SJSA1 (cell line): ENCODE measurements at regions not wholly inside any gene's neighbourhood (a gene's known extent, or its start where the extent isn't known, plus 50 kb on each side); places are given as distances from the start of the nearest gene placed in this dataset.

ENCODE experiments used
- DNase-seq, 2 experiments: peaks; one replicate each; pipeline ENCODE4 v3.0.0-alpha.2; 2015 to 2020; ENCODE audit warnings: low spot score in 2 of 2, low read depth in 1 of 2
- H3K27ac ChIP-seq: fragments of 250-450 bp; sonication (Bioruptor Pico); 2 replicates; pipeline ENCODE4 v1.5.1; 2020; ENCODE audit warnings: mild to moderate bottlenecking, moderate library complexity
- H3K27me3 ChIP-seq: fragments of 250-450 bp; sonication (Bioruptor Pico); replicated peaks from 2 replicates; pipeline ENCODE4 v1.5.1; 2020; ENCODE audit warnings: mild to moderate bottlenecking, moderate library complexity
- H3K36me3 ChIP-seq: fragments of 250-450 bp; sonication (Bioruptor Pico); 2 replicates; pipeline ENCODE4 v1.5.1; 2020; ENCODE audit warnings: mild to moderate bottlenecking
- H3K4me1 ChIP-seq: fragments of 250-450 bp; sonication (Bioruptor Pico); replicated peaks from 2 replicates; pipeline ENCODE4 v1.6.1; 2021; ENCODE audit warnings: mild to moderate bottlenecking
- H3K4me3 ChIP-seq: fragments of 250-450 bp; sonication (Bioruptor Pico); 2 replicates; pipeline ENCODE4 v1.5.1; 2020; ENCODE audit warnings: mild to moderate bottlenecking
- H3K9me3 ChIP-seq: fragments of 250-450 bp; sonication (Bioruptor Pico); replicated peaks from 2 replicates; pipeline ENCODE4 v1.5.1; 2020; ENCODE audit warnings: mild to moderate bottlenecking

GRCh38 chr4:126976850-126977632 is 655.7 kb upstream of the INTU start:
- H3K36me3 ChIP-seq: no peaks in the 10 kb centered on the region
- no peak for DNase-seq
- H3K4me3 ChIP-seq: no peak overlapping the region
- no peak overlapping the region for H3K27ac ChIP-seq
- no peaks in the 10 kb centered on the region for H3K9me3 ChIP-seq
- H3K27me3 ChIP-seq: no peaks in the 10 kb centered on the region
- H3K4me1 ChIP-seq: no peaks in the 10 kb centered on the region

- Histone ChIP-seq H3K4me3 (no peak overlapping the region), H3K4me1 (no peaks in the 10 kb centered on the region), H3K36me3 (no peaks in the 10 kb centered on the region), H3K27me3 (no peaks in the 10 kb centered on the region), H3K9me3 (no peaks in the 10 kb centered on the region), H3K27ac (no peak overlapping the region)
- DNase-seq: no peak
These were observed 646.8 kb upstream of the INTU start for GRCh38 chr4:126986005-126986404.

- no peaks in the 10 kb centered on the region for H3K36me3 ChIP-seq
- no peaks in the 10 kb centered on the region for H3K9me3 ChIP-seq
- H3K4me1 ChIP-seq: no peaks in the 10 kb centered on the region
- no peak overlapping the region for H3K27ac ChIP-seq
- DNase-seq: peak in 1 of 2 experiments; percentile 1
- no peak overlapping the region for H3K4me3 ChIP-seq
- H3K27me3 ChIP-seq: no peaks in the 10 kb centered on the region
These were observed 645.9 kb upstream of the INTU start for GRCh38 chr4:126986828-126987227.

- Histone ChIP-seq H3K9me3 (no peaks in the 10 kb centered on the region), H3K27me3 (no peaks in the 10 kb centered on the region), H3K27ac (no peak overlapping the region), H3K4me3 (no peak overlapping the region), H3K4me1 (no peaks in the 10 kb centered on the region), H3K36me3 (no peaks in the 10 kb centered on the region)
- DNase-seq: no peak
These were observed 640.8 kb upstream of the INTU start for GRCh38 chr4:126991965-126992364.

- H3K27me3 ChIP-seq: no peaks in the 10 kb centered on the region
- H3K36me3 ChIP-seq: no peaks in the 10 kb centered on the region
- no peaks in the 10 kb centered on the region for H3K4me1 ChIP-seq
- no peak overlapping the region for H3K4me3 ChIP-seq
- H3K9me3 ChIP-seq: no peaks in the 10 kb centered on the region
- H3K27ac ChIP-seq: no peak overlapping the region
- DNase-seq: no peak
These were observed 639.8 kb upstream of the INTU start for GRCh38 chr4:126992910-126993309.

- H3K27me3 ChIP-seq: no peaks in the 10 kb centered on the region
- H3K4me1 ChIP-seq: no peaks in the 10 kb centered on the region
- H3K9me3 ChIP-seq: no peaks in the 10 kb centered on the region
- no peak overlapping the region for H3K27ac ChIP-seq
- no peaks in the 10 kb centered on the region for H3K36me3 ChIP-seq
- no peak for DNase-seq
- H3K4me3 ChIP-seq: no peak overlapping the region
These were observed 639.4 kb upstream of the INTU start for GRCh38 chr4:126993351-126993750.

DNA sequence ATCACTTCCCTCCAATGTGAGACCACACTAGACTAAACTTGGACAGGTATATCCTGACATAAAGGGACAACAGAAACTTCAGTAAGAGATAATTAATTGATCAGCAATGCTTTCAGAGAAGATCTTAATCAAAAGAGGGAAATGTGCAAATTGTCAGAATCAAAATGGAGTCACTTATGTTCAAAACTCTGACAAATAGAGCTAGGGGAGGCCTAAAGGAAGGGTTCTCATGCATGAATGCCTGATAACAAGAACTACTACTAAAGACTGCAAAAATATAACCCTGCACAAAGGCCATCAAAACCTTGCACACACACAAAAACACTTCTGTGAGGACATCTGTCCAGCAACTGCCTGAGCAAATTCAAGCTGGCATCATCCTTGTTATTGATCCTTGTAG is 637.5 kb upstream of the INTU start:
- DNase-seq: no peak
- H3K9me3 ChIP-seq: no peaks in the 10 kb centered on the region

GRCh38 chr4:127000110-127000509 is 632.6 kb upstream of the INTU start:
- Histone ChIP-seq H3K27me3 (no peaks in the 10 kb centered on the region), H3K9me3 (no peaks in the 10 kb centered on the region), H3K27ac (no peak overlapping the region), H3K36me3 (no peaks in the 10 kb centered on the region), H3K4me3 (no peak overlapping the region), H3K4me1 (no peaks in the 10 kb centered on the region)
- DNase-seq: no peak

More for the DNA sequence above, 637.5 kb upstream of the INTU start:
- Histone ChIP-seq H3K4me3 (no peak overlapping the region), H3K27ac (no peak overlapping the region), H3K4me1 (no peaks in the 10 kb centered on the region), H3K27me3 (no peaks in the 10 kb centered on the region), H3K36me3 (no peaks in the 10 kb centered on the region)

DNA sequence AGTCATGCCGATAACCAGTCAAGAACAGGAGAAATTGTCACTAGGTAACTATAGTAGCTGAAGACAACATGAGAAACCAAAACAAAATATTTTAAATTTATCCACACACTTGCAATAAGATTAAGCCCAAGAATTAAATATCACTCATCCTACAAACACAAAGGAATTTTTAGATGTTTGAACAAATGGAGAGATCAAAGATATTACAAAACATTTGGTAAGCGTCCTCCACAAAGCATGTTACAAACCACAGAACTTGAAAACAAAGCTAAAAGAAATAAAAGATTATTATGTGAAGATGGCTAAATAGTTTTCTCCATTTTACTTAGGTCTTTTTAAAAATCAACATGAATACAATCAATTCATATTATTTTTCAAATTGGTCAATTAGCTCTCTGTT is 631.9 kb upstream of the INTU start:
- no peaks in the 10 kb centered on the region for H3K27me3 ChIP-seq
- H3K9me3 ChIP-seq: no peaks in the 10 kb centered on the region
- no peak for DNase-seq
- no peaks in the 10 kb centered on the region for H3K36me3 ChIP-seq
- no peak overlapping the region for H3K27ac ChIP-seq
- no peaks in the 10 kb centered on the region for H3K4me1 ChIP-seq
- no peak overlapping the region for H3K4me3 ChIP-seq

- Histone ChIP-seq H3K9me3 (no peaks in the 10 kb centered on the region), H3K27ac (no peak overlapping the region)
- no peak for DNase-seq
These were observed 630.8 kb upstream of the INTU start for GRCh38 chr4:127001933-127002332.

DNA sequence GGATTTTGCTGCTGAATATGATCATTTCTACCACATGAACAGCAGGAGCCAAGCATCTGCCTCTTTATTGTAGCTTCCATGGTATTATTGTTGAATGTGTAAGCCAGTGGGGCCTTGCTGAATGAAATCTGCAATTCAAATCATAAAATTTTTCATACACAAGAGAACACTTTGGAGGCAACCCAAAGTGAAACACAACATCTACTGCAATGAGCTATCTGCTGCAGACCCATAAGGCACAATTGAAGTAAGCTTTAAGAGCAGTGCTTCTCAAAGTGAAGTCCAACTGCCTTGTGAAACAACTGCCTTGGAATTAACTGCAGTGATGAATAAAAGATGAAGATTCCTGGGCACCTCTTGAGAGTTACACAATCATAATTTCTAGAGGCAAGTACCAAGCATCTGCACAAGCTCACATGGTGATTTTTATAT is 626.3 kb upstream of the INTU start:
- no peaks in the 10 kb centered on the region for H3K9me3 ChIP-seq
- H3K27me3 ChIP-seq: no peaks in the 10 kb centered on the region
- H3K4me1 ChIP-seq: no peaks in the 10 kb centered on the region
- H3K4me3 ChIP-seq: no peak overlapping the region
- no peaks in the 10 kb centered on the region for H3K36me3 ChIP-seq
- no peak overlapping the region for H3K27ac ChIP-seq
- no peak for DNase-seq

More at GRCh38 chr4:127001933-127002332, 630.8 kb upstream of the INTU start:
- Histone ChIP-seq H3K4me3 (no peak overlapping the region), H3K4me1 (no peaks in the 10 kb centered on the region), H3K36me3 (no peaks in the 10 kb centered on the region), H3K27me3 (no peaks in the 10 kb centered on the region)

GRCh38 chr4:127007305-127007704 is 625.5 kb upstream of the INTU start:
- Histone ChIP-seq H3K27ac (no peak overlapping the region), H3K4me1 (no peaks in the 10 kb centered on the region), H3K27me3 (no peaks in the 10 kb centered on the region), H3K4me3 (no peak overlapping the region), H3K36me3 (no peaks in the 10 kb centered on the region), H3K9me3 (no peaks in the 10 kb centered on the region)
- DNase-seq: no peak

- no peak for DNase-seq
- no peaks in the 10 kb centered on the region for H3K4me1 ChIP-seq
- no peak overlapping the region for H3K4me3 ChIP-seq
- H3K27ac ChIP-seq: no peak overlapping the region
- no peaks in the 10 kb centered on the region for H3K9me3 ChIP-seq
- H3K27me3 ChIP-seq: no peaks in the 10 kb centered on the region
- no peaks in the 10 kb centered on the region for H3K36me3 ChIP-seq
These were observed 620.2 kb upstream of the INTU start for GRCh38 chr4:127012549-127012948.

- no peak for DNase-seq
- H3K36me3 ChIP-seq: no peaks in the 10 kb centered on the region
- no peak overlapping the region for H3K4me3 ChIP-seq
These were observed 617.1 kb upstream of the INTU start for GRCh38 chr4:127015667-127016117.

GRCh38 chr4:127018381-127018780 is 614.4 kb upstream of the INTU start:
- Histone ChIP-seq H3K4me3 (no peak overlapping the region), H3K9me3 (no peaks in the 10 kb centered on the region), H3K27me3 (no peaks in the 10 kb centered on the region), H3K36me3 (no peaks in the 10 kb centered on the region), H3K27ac (no peak overlapping the region), H3K4me1 (no peaks in the 10 kb centered on the region)
- no peak for DNase-seq

More at GRCh38 chr4:127015667-127016117, 617.1 kb upstream of the INTU start:
- H3K4me1 ChIP-seq: no peaks in the 10 kb centered on the region
- no peak overlapping the region for H3K27ac ChIP-seq
- H3K27me3 ChIP-seq: no peaks in the 10 kb centered on the region
- no peaks in the 10 kb centered on the region for H3K9me3 ChIP-seq
